Stimulated activated naive CD8-positive, alpha-beta T cell treated with anti-CD3 and anti-CD28 coated beads, Interleukin-15, Interleukin-2, amounts not matched to agents 100 ng/mL and 50 ng/mL, for 24 hours (primary cell): ENCODE measurements at regions not wholly inside any gene's neighbourhood (a gene's known extent, or its start where the extent isn't known, plus 50 kb on each side); places are given as distances from the start of the nearest gene placed in this dataset.

Source experiments
- H3K27ac Mint-ChIP-seq: one replicate; pipeline ENCODE4 v1.8.0; 2021; ENCODE audit warnings: mild to moderate bottlenecking, mixed read lengths
- H3K27me3 Mint-ChIP-seq: one replicate; pipeline ENCODE4 v1.8.0; 2021; ENCODE audit warnings: mixed read lengths
- H3K36me3 Mint-ChIP-seq: one replicate; pipeline ENCODE4 v1.8.0; 2021; ENCODE audit warnings: low read depth, mixed read lengths
- H3K4me1 Mint-ChIP-seq: one replicate; pipeline ENCODE4 v1.8.0; 2021; ENCODE audit warnings: low read depth, mixed read lengths
- H3K4me3 Mint-ChIP-seq: one replicate; pipeline ENCODE4 v1.8.0; 2021; ENCODE audit warnings: mild to moderate bottlenecking, mixed read lengths
- H3K9me3 Mint-ChIP-seq: one replicate; pipeline ENCODE4 v1.8.0; 2021; ENCODE audit warnings: mixed read lengths

GRCh38 chr9:23278561-23278960 is 547.5 kb downstream of the ELAVL2 start:
- Mint-ChIP-seq H3K27ac (no peak overlapping the region), H3K9me3 (peaks cover 5% of the 10 kb centered on the region), H3K27me3 (no peaks in the 10 kb centered on the region), H3K4me3 (no peak overlapping the region), H3K4me1 (no peaks in the 10 kb centered on the region), H3K36me3 (no peaks in the 10 kb centered on the region)

GRCh38 chr9:23287390-23287789 is 538.6 kb downstream of the ELAVL2 start:
- Mint-ChIP-seq H3K9me3 (no peaks in the 10 kb centered on the region), H3K27ac (no peak overlapping the region), H3K36me3 (no peaks in the 10 kb centered on the region), H3K4me1 (no peaks in the 10 kb centered on the region), H3K4me3 (no peak overlapping the region), H3K27me3 (no peaks in the 10 kb centered on the region)

GRCh38 chr9:23288545-23288944 is 537.5 kb downstream of the ELAVL2 start:
- Mint-ChIP-seq H3K27me3 (no peaks in the 10 kb centered on the region), H3K27ac (no peak overlapping the region), H3K4me1 (no peaks in the 10 kb centered on the region), H3K4me3 (no peak overlapping the region), H3K36me3 (no peaks in the 10 kb centered on the region), H3K9me3 (no peaks in the 10 kb centered on the region)

GRCh38 chr9:23290973-23291372 is 535.1 kb downstream of the ELAVL2 start:
- no peak overlapping the region for H3K27ac Mint-ChIP-seq
- H3K4me1 Mint-ChIP-seq: no peaks in the 10 kb centered on the region
- no peaks in the 10 kb centered on the region for H3K36me3 Mint-ChIP-seq
- no peak overlapping the region for H3K4me3 Mint-ChIP-seq
- no peaks in the 10 kb centered on the region for H3K9me3 Mint-ChIP-seq
- H3K27me3 Mint-ChIP-seq: no peaks in the 10 kb centered on the region

GRCh38 chr9:23302281-23302680 is 523.8 kb downstream of the ELAVL2 start:
- H3K27ac Mint-ChIP-seq: no peak overlapping the region
- no peaks in the 10 kb centered on the region for H3K4me1 Mint-ChIP-seq
- H3K9me3 Mint-ChIP-seq: peaks cover 11% of the 10 kb centered on the region
- no peaks in the 10 kb centered on the region for H3K36me3 Mint-ChIP-seq
- H3K27me3 Mint-ChIP-seq: no peaks in the 10 kb centered on the region
- H3K4me3 Mint-ChIP-seq: no peak overlapping the region

GRCh38 chr9:23306731-23307130 is 519.3 kb downstream of the ELAVL2 start:
- no peaks in the 10 kb centered on the region for H3K4me1 Mint-ChIP-seq
- H3K36me3 Mint-ChIP-seq: no peaks in the 10 kb centered on the region
- no peaks in the 10 kb centered on the region for H3K27me3 Mint-ChIP-seq
- no peak overlapping the region for H3K27ac Mint-ChIP-seq
- H3K9me3 Mint-ChIP-seq: peaks cover 4% of the 10 kb centered on the region
- no peak overlapping the region for H3K4me3 Mint-ChIP-seq

- Mint-ChIP-seq H3K27ac (no peak overlapping the region), H3K4me1 (no peaks in the 10 kb centered on the region), H3K9me3 (peaks cover 4% of the 10 kb centered on the region), H3K27me3 (no peaks in the 10 kb centered on the region), H3K36me3 (no peaks in the 10 kb centered on the region), H3K4me3 (no peak overlapping the region)
These were observed 518.1 kb downstream of the ELAVL2 start for GRCh38 chr9:23307731-23308513.

GRCh38 chr9:23309800-23310199 is 516.2 kb downstream of the ELAVL2 start:
- H3K4me3 Mint-ChIP-seq: no peak overlapping the region
- no peak overlapping the region for H3K27ac Mint-ChIP-seq
- peaks cover 4% of the 10 kb centered on the region for H3K9me3 Mint-ChIP-seq
- no peaks in the 10 kb centered on the region for H3K27me3 Mint-ChIP-seq
- H3K4me1 Mint-ChIP-seq: no peaks in the 10 kb centered on the region
- no peaks in the 10 kb centered on the region for H3K36me3 Mint-ChIP-seq

- Mint-ChIP-seq H3K4me3 (no peak overlapping the region), H3K27me3 (no peaks in the 10 kb centered on the region), H3K36me3 (no peaks in the 10 kb centered on the region), H3K9me3 (peaks cover 4% of the 10 kb centered on the region), H3K27ac (no peak overlapping the region), H3K4me1 (no peaks in the 10 kb centered on the region)
These were observed 511.8 kb downstream of the ELAVL2 start for GRCh38 chr9:23314247-23314646.

- H3K4me1 Mint-ChIP-seq: no peaks in the 10 kb centered on the region
- no peak overlapping the region for H3K27ac Mint-ChIP-seq
- H3K9me3 Mint-ChIP-seq: no peaks in the 10 kb centered on the region
- H3K27me3 Mint-ChIP-seq: no peaks in the 10 kb centered on the region
- H3K36me3 Mint-ChIP-seq: no peaks in the 10 kb centered on the region
- H3K4me3 Mint-ChIP-seq: no peak overlapping the region
These were observed 506.9 kb downstream of the ELAVL2 start for GRCh38 chr9:23319092-23319491.

- H3K27me3 Mint-ChIP-seq: no peaks in the 10 kb centered on the region
- H3K4me3 Mint-ChIP-seq: no peak overlapping the region
- no peak overlapping the region for H3K27ac Mint-ChIP-seq
- H3K9me3 Mint-ChIP-seq: peaks cover 8% of the 10 kb centered on the region
- H3K36me3 Mint-ChIP-seq: no peaks in the 10 kb centered on the region
- no peaks in the 10 kb centered on the region for H3K4me1 Mint-ChIP-seq
These were observed 505.0 kb downstream of the ELAVL2 start for GRCh38 chr9:23321049-23321448.

- no peak overlapping the region for H3K27ac Mint-ChIP-seq
- H3K4me3 Mint-ChIP-seq: no peak overlapping the region
- no peaks in the 10 kb centered on the region for H3K27me3 Mint-ChIP-seq
- no peaks in the 10 kb centered on the region for H3K36me3 Mint-ChIP-seq
- peaks cover 8% of the 10 kb centered on the region for H3K9me3 Mint-ChIP-seq
- no peaks in the 10 kb centered on the region for H3K4me1 Mint-ChIP-seq
These were observed 503.6 kb downstream of the ELAVL2 start for GRCh38 chr9:23322392-23322791.

GRCh38 chr9:23324511-23324910 is 501.5 kb downstream of the ELAVL2 start:
- H3K4me3 Mint-ChIP-seq: no peak overlapping the region
- no peaks in the 10 kb centered on the region for H3K4me1 Mint-ChIP-seq
- H3K27me3 Mint-ChIP-seq: no peaks in the 10 kb centered on the region
- H3K36me3 Mint-ChIP-seq: no peaks in the 10 kb centered on the region
- no peak overlapping the region for H3K27ac Mint-ChIP-seq
- H3K9me3 Mint-ChIP-seq: peaks cover 20% of the 10 kb centered on the region

GRCh38 chr9:23326597-23326996 is 499.4 kb downstream of the ELAVL2 start:
- Mint-ChIP-seq H3K4me3 (no peak overlapping the region), H3K4me1 (no peaks in the 10 kb centered on the region), H3K27me3 (no peaks in the 10 kb centered on the region), H3K36me3 (no peaks in the 10 kb centered on the region), H3K27ac (no peak overlapping the region), H3K9me3 (peaks cover 32% of the 10 kb centered on the region)

- Mint-ChIP-seq H3K9me3 (peaks cover 6% of the 10 kb centered on the region), H3K36me3 (no peaks in the 10 kb centered on the region), H3K27ac (no peak overlapping the region), H3K4me3 (no peak overlapping the region), H3K27me3 (no peaks in the 10 kb centered on the region), H3K4me1 (no peaks in the 10 kb centered on the region)
These were observed 484.7 kb downstream of the ELAVL2 start for GRCh38 chr9:23341346-23341745.

- no peak overlapping the region for H3K4me3 Mint-ChIP-seq
These were observed 483.7 kb downstream of the ELAVL2 start for GRCh38 chr9:23342291-23342690.

More at GRCh38 chr9:23342291-23342690, 483.7 kb downstream of the ELAVL2 start:
- peaks cover 6% of the 10 kb centered on the region for H3K9me3 Mint-ChIP-seq
- no peak overlapping the region for H3K27ac Mint-ChIP-seq
- H3K4me1 Mint-ChIP-seq: no peaks in the 10 kb centered on the region
- no peaks in the 10 kb centered on the region for H3K27me3 Mint-ChIP-seq
- no peaks in the 10 kb centered on the region for H3K36me3 Mint-ChIP-seq
